NCI-H128 (cell line): ENCODE measurements at regions not wholly inside any gene's neighbourhood (a gene's known extent, or its start where the extent isn't known, plus 50 kb on each side); places are given as distances from the start of the nearest gene placed in this dataset.
"Not testable (repeated sequence)": the region's sequence is repeated elsewhere in the genome, so short reads cannot be mapped to it uniquely, and the experiment has no call there.

Experiments used
- DNase-seq: peaks from one replicate; lab custom pipeline; 2025; ENCODE audit not compliant: unreplicated experiment; lab: John Stamatoyannopoulos, UW

GRCh38 chr2:34853646-34854045 is 1254.5 kb upstream of the FAM98A start:
- DNase-seq, result no peak

GRCh38 chr2:34851804-34852203 is 1252.7 kb upstream of the FAM98A start:
- DNase-seq, result no peak

DNA sequence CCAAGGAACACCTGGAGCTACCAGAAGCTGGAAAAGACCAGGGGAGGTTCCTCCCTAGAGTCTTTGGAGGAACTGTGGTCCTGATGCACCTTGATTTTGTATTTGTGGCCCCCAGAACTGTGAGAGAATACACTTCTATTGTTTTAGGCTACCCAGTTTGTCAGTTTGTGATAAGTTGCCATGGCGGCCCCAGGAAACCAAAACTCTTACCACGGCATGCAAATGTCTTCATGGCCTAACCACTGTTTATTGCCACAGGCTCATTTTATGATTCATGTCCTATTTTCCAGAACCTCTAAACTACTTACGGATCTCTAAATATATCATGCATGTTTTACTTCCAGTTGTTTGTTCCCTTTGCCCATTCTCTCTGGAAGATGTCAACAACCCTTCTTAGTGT is 1250.7 kb upstream of the FAM98A start:
- DNase-seq, result no peak

- DNase-seq, result no peak
These were observed 1249.6 kb upstream of the FAM98A start for GRCh38 chr2:34848691-34849090.

DNA sequence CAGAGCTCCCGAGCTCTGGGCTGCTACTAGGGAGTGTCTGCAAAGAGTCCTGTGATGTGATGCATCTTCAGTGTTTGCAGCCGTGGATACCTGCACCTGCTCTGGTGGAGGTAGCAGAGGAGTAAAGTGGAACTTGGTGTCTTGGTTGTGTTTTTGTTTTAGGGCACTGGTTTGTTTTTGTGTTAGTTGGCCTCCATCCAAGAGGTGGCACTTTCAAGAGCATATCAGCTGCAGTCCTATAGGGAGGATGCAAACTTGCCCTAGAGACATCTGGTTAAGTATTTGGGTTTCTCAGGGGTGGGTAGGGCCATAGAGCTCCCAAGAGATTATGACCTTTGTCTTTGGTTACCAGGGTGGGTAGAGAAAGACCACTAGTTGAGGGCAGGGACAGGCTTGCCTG is 1249.0 kb upstream of the FAM98A start:
- DNase-seq, result no peak

- no peak for DNase-seq
These were observed 1245.5 kb upstream of the FAM98A start for GRCh38 chr2:34844629-34845028.

GRCh38 chr2:34838408-34838807 is 1239.3 kb upstream of the FAM98A start:
- no peak for DNase-seq

DNA sequence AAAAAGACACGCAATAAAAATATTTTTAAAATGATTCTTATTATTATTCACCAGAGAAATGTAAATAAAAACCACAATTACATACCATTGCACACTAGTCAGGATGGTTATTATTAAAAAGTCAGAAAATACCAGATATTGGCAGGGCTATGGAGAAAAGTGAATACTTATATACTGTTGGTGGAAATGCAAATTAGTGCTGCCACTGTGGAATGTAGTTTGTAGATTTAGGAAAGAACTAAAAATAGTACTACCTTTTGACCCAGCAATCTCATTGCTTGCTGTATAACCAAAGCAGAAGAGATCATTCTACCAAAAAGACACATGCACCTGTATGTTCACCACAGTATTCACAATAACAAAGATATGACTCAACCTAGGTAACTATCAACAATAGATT is 1237.3 kb upstream of the FAM98A start:
- no peak for DNase-seq

DNA sequence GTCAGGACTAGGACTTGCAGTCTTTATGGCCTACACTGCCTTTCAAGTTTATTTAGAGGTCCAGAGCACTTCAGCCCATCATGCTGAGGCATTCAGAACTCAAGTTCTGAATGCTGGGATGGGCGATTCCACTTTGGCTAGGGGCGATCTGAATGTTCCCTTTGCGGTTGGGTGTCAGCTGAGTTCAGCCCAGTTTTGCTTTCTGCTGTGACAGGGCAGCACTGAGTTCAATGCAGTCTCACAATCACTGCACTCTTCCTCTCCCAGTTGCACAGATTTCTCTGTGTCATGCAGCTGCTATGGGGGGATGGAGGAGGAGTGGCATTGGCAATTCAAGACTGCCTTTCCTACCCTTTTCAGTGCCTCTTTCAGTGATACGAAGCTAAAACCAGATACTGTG is 1232.0 kb upstream of the FAM98A start:
- no peak for DNase-seq

DNA sequence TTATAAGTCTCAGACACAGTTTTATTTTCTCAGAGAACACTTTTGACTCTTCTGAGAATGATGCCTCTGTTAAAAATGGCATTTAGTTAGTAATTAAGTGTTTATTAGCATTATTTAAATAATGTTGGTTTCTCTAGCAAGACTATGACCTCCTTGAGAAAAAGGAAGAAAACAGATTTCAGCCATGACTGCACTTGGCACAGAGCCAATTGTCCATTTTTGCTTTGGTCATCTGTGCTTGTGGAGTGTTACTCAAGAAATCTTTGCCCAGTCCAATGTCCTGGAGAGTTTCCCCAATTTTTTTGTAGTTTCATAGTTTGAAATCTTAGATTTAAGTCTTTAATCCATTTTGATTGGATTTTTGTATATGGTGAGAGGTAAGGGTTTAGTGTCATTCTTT is 1229.4 kb upstream of the FAM98A start:
- no peak for DNase-seq

DNA sequence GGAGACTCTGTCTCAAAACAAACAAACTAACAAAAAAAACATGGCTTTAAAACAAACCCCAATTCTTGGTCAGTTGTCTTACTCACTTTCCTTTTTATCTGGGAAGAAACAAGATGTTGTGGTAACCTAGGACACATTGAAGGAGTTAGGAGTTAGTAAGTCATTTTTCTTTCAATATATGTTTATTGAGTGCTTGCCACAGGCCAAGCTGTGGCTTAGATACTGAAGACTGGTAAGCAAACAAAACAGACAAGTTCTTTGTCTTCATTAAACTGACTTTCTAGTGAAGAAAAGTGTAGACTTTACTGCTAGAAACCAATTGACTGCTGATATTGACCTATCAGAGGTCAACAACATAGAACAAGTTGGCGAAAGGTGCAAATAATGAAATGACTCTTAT is 1228.3 kb upstream of the FAM98A start:
- no peak for DNase-seq

DNA sequence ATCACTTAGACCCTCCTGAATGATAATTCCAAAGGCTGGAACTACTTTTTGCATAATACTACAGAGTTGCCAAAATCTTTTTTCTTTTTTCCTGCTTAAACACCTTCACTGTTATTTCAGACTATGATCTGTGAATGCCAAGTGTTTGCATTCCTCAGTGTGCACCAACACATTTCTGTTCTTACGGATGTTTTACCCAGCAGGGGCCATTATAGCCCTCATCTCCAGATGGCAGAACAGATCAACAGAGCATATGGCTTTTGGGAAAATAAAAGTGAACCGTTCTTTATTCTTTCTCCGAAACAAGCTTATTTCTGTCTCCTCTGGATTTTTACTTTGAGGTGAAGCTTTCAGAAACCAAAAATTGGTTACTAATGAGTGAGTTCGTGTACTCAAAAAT is 1226.6 kb upstream of the FAM98A start:
- DNase-seq, result no peak

DNA sequence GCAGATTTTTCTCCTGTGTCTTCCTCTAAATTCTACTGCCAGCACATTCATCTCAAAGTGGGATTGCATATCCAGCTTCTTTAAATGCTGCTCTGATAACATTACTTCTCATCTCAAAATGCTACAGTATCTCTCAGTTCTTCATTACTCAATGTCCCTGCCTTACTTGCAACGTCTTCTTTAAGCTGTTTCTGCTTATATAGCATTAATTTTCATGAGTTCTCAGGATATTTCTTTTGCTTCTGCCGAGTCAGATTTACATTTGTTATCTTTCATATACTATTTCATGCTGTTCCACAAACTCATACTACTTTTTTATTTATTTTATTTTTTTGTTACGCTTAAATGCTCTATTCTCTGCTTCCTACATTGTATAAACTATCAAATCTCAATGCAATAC is 1223.5 kb upstream of the FAM98A start:
- no peak for DNase-seq

- no peak for DNase-seq
These were observed 1216.1 kb upstream of the FAM98A start for GRCh38 chr2:34815052-34815741.

GRCh38 chr2:34810456-34810855 is 1211.4 kb upstream of the FAM98A start:
- DNase-seq, result no peak

- DNase-seq, result no peak
These were observed 1209.3 kb upstream of the FAM98A start for GRCh38 chr2:34808426-34808825.

GRCh38 chr2:34806891-34807290 is 1207.8 kb upstream of the FAM98A start:
- DNase-seq, result no peak

GRCh38 chr2:34806396-34806795 is 1207.3 kb upstream of the FAM98A start:
- no peak for DNase-seq

GRCh38 chr2:34799556-34799955 is 1200.5 kb upstream of the FAM98A start:
- no peak for DNase-seq

- DNase-seq, result not testable (repeated sequence)
These were observed 1196.5 kb upstream of the FAM98A start for GRCh38 chr2:34795586-34795985.

DNA sequence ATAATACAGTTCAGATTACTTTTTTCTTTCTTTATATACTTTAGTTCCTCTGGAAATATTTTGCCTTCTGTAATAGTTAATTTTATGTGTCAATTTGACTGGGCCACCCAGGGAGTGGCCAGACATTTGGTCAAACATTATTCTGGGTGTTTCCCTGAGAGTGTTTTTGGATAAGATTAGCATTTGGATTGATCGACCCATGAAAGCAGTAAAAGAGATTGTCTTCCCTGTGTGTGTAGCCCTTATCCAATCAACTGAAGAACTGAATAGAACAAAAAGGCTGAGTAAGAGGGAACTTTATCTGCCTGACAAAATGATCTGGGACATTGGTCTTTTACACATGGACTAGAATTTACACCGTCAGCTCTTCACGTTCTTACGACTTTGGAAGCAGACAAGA is 1190.1 kb upstream of the FAM98A start:
- DNase-seq, result no peak

DNA sequence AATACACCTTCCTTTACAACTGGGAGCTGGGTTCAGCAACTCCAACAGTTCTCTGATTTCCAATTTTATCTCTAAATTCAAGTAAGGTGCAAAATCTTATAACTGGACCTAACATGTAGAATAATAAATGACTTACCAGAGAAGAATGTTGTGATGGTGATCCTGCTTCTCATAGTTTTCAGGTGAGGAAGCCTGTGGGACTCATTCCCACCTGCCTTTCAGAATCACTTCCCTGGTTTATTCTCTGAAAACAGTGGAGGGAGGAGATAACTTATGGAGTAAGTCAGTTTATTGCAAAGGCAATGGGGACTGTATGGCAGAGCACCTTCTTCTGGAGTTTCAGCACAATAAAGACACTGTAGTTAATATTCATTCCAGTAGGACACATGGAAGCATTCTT is 1188.2 kb upstream of the FAM98A start:
- DNase-seq, result no peak

GRCh38 chr2:34785206-34785785 is 1186.2 kb upstream of the FAM98A start:
- no peak for DNase-seq
